ENCODE measurements at regions not wholly inside any gene's neighbourhood (a gene's known extent, or its start where the extent isn't known, plus 50 kb on each side); places are given as distances from the start of the nearest gene placed in this dataset.

DNA sequence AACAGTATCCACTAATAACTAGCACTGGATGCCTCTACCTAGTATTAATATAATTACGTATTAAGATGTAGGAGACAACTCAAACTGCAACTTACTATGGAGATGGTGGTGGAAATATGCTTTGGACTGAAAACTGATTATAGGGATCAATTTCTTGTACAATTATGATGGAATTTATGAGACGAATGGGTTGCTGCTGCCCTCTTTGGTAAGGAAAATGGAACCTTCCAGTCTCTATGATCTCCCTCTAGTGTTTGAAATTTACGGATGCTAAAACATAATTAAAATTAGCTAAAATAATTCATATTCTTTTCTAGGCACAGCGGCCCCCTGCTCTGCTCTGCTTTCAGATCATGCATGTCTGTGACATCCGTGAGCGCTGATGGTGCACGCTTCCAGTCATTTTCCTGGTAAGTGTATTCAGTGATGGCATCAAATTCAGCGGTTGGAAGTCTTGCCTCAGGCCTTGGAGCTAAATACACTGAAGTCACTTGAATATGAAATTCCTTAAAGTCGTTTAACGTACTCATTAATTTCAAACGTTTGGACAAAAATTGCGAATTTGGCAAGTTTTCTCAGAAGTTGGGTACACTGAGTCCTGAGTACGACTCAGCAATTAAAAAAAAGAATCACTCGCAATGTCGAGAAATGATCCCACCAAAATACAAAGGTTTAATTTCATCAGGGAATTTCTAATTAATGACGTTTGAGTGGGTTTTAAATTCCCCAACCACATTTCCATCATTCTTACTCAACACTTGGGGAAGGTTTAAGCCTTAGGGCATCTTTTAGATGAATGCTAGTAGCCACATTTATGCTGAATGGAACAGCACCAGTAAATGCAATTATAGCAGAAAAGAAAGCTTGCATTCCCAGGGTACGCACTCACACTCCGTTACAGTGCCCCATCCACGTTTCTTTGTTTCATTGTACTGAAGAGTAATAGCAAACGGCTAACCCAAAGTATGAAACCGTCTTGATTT lies 132.6 kb downstream of the NR2F2 start:
- no peak for TF ChIP-seq RFX1 (IDR thresholded peaks at IDR 0.05)
- TF ChIP-seq RAD51 (IDR thresholded peaks at IDR 0.05; ENCODE audit: borderline replicate concordance, low read depth): no peak
- TF ChIP-seq ARNT (IDR thresholded peaks at IDR 0.05): no peak
- TF ChIP-seq, protein P1, sequence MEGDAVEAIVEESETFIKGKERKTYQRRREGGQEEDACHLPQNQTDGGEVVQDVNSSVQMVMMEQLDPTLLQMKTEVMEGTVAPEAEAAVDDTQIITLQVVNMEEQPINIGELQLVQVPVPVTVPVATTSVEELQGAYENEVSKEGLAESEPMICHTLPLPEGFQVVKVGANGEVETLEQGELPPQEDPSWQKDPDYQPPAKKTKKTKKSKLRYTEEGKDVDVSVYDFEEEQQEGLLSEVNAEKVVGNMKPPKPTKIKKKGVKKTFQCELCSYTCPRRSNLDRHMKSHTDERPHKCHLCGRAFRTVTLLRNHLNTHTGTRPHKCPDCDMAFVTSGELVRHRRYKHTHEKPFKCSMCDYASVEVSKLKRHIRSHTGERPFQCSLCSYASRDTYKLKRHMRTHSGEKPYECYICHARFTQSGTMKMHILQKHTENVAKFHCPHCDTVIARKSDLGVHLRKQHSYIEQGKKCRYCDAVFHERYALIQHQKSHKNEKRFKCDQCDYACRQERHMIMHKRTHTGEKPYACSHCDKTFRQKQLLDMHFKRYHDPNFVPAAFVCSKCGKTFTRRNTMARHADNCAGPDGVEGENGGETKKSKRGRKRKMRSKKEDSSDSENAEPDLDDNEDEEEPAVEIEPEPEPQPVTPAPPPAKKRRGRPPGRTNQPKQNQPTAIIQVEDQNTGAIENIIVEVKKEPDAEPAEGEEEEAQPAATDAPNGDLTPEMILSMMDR (IDR thresholded peaks at IDR 0.05 in 2 of 3, conservative IDR thresholded peaks at IDR 0.05 in 1 of 3; ENCODE audit: insufficient read depth in 2 of 3, low read depth in 1 of 3, low read length in 3 of 3): peak in 2 of 3 experiments; percentile 73 to 83; a peak in 4 of 6 replicates
- TF ChIP-seq, protein P2, sequence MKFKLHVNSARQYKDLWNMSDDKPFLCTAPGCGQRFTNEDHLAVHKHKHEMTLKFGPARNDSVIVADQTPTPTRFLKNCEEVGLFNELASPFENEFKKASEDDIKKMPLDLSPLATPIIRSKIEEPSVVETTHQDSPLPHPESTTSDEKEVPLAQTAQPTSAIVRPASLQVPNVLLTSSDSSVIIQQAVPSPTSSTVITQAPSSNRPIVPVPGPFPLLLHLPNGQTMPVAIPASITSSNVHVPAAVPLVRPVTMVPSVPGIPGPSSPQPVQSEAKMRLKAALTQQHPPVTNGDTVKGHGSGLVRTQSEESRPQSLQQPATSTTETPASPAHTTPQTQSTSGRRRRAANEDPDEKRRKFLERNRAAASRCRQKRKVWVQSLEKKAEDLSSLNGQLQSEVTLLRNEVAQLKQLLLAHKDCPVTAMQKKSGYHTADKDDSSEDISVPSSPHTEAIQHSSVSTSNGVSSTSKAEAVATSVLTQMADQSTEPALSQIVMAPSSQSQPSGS (CRISPR knock-in tag; IDR thresholded peaks at IDR 0.05): no peak
- TF ChIP-seq ZSCAN32 (CRISPR knock-in tag; IDR thresholded peaks at IDR 0.05): no peak
- TF ChIP-seq MTA1 (IDR thresholded peaks at IDR 0.05; ENCODE audit: borderline replicate concordance): no peak
- no peak for TF ChIP-seq ZFP36 (IDR thresholded peaks at IDR 0.05; ENCODE audit: low read depth, low read length, partially characterized antibody)
- no peak for TF ChIP-seq NR2F6 (CRISPR knock-in tag; IDR thresholded peaks at IDR 0.05)
- TF ChIP-seq FOXA1 (IDR thresholded peaks at IDR 0.05; ENCODE audit: borderline replicate concordance): no peak
- TF ChIP-seq NCOA2 (IDR thresholded peaks at IDR 0.05; ENCODE audit: partially characterized antibody in 2 of 2): no peak
- no peak for TF ChIP-seq RNF2 (IDR thresholded peaks at IDR 0.05)

Data from K562 (cell line).